IPS-18a (cell line): ENCODE measurements at regions not wholly inside any gene's neighbourhood (a gene's known extent, or its start where the extent isn't known, plus 50 kb on each side); places are given as distances from the start of the nearest gene placed in this dataset.

ENCODE experiments used
- H3K27ac ChIP-seq: one replicate; pipeline ENCODE4 v1.5.1; 2013; ENCODE audit warnings: low read length
- H3K27me3 ChIP-seq: one replicate; pipeline ENCODE4 v1.6.1; 2013; ENCODE audit warnings: mild to moderate bottlenecking, low read length; ENCODE audit not compliant: control insufficient read depth, insufficient read depth
- H3K36me3 ChIP-seq: one replicate; pipeline ENCODE4 v1.6.1; 2013; ENCODE audit warnings: low read depth, low read length; ENCODE audit not compliant: control insufficient read depth
- H3K4me1 ChIP-seq: one replicate; pipeline ENCODE4 v1.6.1; 2013; ENCODE audit warnings: low read depth, low read length; ENCODE audit not compliant: control insufficient read depth
- H3K4me3 ChIP-seq: one replicate; pipeline ENCODE4 v1.5.1; 2013; ENCODE audit warnings: low read length
- H3K9ac ChIP-seq: one replicate; pipeline ENCODE4 v1.6.1; 2013; ENCODE audit warnings: mild to moderate bottlenecking, low read length, moderate library complexity
- H3K9me3 ChIP-seq: one replicate; pipeline ENCODE4 v1.6.1; 2013; ENCODE audit warnings: low read depth, low read length; ENCODE audit not compliant: control insufficient read depth

GRCh38 chr5:9947225-9947714 lies 302.4 kb downstream of the ATPSCKMT start:
- no peak overlapping the region for H3K9ac ChIP-seq
- H3K27me3 ChIP-seq, result no peaks in the 10 kb centered on the region
- H3K27ac ChIP-seq, result no peak overlapping the region
- no peaks in the 10 kb centered on the region for H3K4me1 ChIP-seq
- H3K36me3 ChIP-seq, result no peaks in the 10 kb centered on the region
- no peak overlapping the region for H3K4me3 ChIP-seq
- H3K9me3 ChIP-seq, result no peaks in the 10 kb centered on the region

- no peak overlapping the region for H3K9ac ChIP-seq
- H3K36me3 ChIP-seq, result no peaks in the 10 kb centered on the region
- no peak overlapping the region for H3K4me3 ChIP-seq
- H3K27ac ChIP-seq, result no peak overlapping the region
- H3K27me3 ChIP-seq, result no peaks in the 10 kb centered on the region
- peaks cover 2% of the 10 kb centered on the region for H3K4me1 ChIP-seq
- no peaks in the 10 kb centered on the region for H3K9me3 ChIP-seq
These were observed 302.6 kb upstream of the TAS2R1 start for GRCh38 chr5:9932770-9933169.

GRCh38 chr5:9930156-9930555 lies 300.0 kb upstream of the TAS2R1 start:
- H3K9ac ChIP-seq, result no peak overlapping the region
- no peaks in the 10 kb centered on the region for H3K36me3 ChIP-seq
- no peak overlapping the region for H3K4me3 ChIP-seq
- peaks cover 10% of the 10 kb centered on the region for H3K4me1 ChIP-seq
- no peaks in the 10 kb centered on the region for H3K9me3 ChIP-seq
- no peak overlapping the region for H3K27ac ChIP-seq
- no peaks in the 10 kb centered on the region for H3K27me3 ChIP-seq

- Histone ChIP-seq H3K9me3 (peaks cover 9% of the 10 kb centered on the region), H3K4me3 (no peak overlapping the region), H3K4me1 (peaks cover 10% of the 10 kb centered on the region), H3K27me3 (no peaks in the 10 kb centered on the region), H3K9ac (no peak overlapping the region), H3K27ac (no peak overlapping the region), H3K36me3 (no peaks in the 10 kb centered on the region)
These were observed 298.2 kb upstream of the TAS2R1 start for GRCh38 chr5:9928326-9928725.

GRCh38 chr5:9927521-9927997 lies 297.4 kb upstream of the TAS2R1 start:
- Histone ChIP-seq H3K27ac (no peak overlapping the region), H3K27me3 (no peaks in the 10 kb centered on the region), H3K9ac (no peak overlapping the region), H3K9me3 (peaks cover 13% of the 10 kb centered on the region), H3K4me3 (no peak overlapping the region), H3K36me3 (no peaks in the 10 kb centered on the region), H3K4me1 (peaks cover 10% of the 10 kb centered on the region)

DNA sequence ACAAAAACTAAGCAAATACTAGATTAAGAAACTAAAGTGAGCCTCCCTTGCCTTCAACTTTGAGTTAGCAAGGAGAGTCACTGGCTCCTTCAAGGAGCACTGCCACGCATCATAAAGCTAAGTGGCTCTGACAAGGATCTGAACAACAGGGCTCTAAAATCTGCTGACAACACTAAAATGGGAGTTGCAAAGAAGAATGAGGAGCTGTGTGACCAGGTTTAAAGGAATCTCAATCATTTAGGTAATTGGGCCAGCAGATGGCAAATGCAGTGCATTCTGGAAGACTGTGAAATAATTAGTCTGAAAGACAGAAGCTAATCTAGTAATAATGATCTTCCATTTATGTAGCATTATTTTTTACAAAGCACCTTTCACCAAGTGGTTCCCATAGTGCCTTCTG lies 297.0 kb upstream of the TAS2R1 start:
- no peak overlapping the region for H3K4me3 ChIP-seq

GRCh38 chr5:9924614-9925013 lies 294.5 kb upstream of the TAS2R1 start:
- no peak overlapping the region for H3K9ac ChIP-seq
- no peaks in the 10 kb centered on the region for H3K27me3 ChIP-seq
- peaks cover 10% of the 10 kb centered on the region for H3K4me1 ChIP-seq
- no peaks in the 10 kb centered on the region for H3K36me3 ChIP-seq
- H3K4me3 ChIP-seq, result no peak overlapping the region
- peaks cover 13% of the 10 kb centered on the region for H3K9me3 ChIP-seq
- H3K27ac ChIP-seq, result no peak overlapping the region

More for the DNA sequence above, 297.0 kb upstream of the TAS2R1 start:
- Histone ChIP-seq H3K27me3 (no peaks in the 10 kb centered on the region), H3K9me3 (peaks cover 13% of the 10 kb centered on the region), H3K9ac (no peak overlapping the region), H3K4me1 (peaks cover 10% of the 10 kb centered on the region), H3K27ac (no peak overlapping the region), H3K36me3 (no peaks in the 10 kb centered on the region)

DNA sequence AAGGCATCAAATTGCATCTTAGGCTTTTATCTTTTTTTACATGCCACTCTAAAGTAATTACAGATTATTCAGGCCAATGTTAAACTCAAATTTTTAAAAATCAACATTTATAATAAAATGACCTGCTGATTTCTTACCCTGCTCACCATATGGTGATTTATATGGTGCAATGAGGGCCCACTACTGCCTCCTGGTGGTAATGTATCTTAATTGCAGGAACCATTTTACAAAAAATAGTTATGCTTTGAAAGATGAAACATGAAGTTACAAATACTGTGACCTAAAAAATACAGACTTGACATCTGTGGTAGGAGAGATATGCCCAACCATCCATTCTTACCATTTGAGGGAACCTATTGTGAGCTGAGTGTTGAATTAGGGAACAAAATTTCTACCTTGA lies 292.6 kb upstream of the TAS2R1 start:
- Histone ChIP-seq H3K9ac (no peak overlapping the region), H3K36me3 (no peaks in the 10 kb centered on the region), H3K27ac (no peak overlapping the region), H3K9me3 (peaks cover 13% of the 10 kb centered on the region), H3K4me3 (no peak overlapping the region), H3K27me3 (no peaks in the 10 kb centered on the region), H3K4me1 (peaks cover 7% of the 10 kb centered on the region)

GRCh38 chr5:9920697-9921096 lies 290.5 kb upstream of the TAS2R1 start:
- H3K36me3 ChIP-seq, result no peaks in the 10 kb centered on the region
- H3K27me3 ChIP-seq, result no peaks in the 10 kb centered on the region
- no peaks in the 10 kb centered on the region for H3K4me1 ChIP-seq
- no peak overlapping the region for H3K4me3 ChIP-seq
- no peak overlapping the region for H3K9ac ChIP-seq
- no peak overlapping the region for H3K27ac ChIP-seq
- peaks cover 13% of the 10 kb centered on the region for H3K9me3 ChIP-seq

- H3K27ac ChIP-seq, result no peak overlapping the region
- no peaks in the 10 kb centered on the region for H3K27me3 ChIP-seq
- H3K4me1 ChIP-seq, result no peaks in the 10 kb centered on the region
- H3K9me3 ChIP-seq, result peaks cover 13% of the 10 kb centered on the region
- H3K9ac ChIP-seq, result no peak overlapping the region
- no peak overlapping the region for H3K4me3 ChIP-seq
- no peaks in the 10 kb centered on the region for H3K36me3 ChIP-seq
These were observed 289.3 kb upstream of the TAS2R1 start for GRCh38 chr5:9919306-9920030.

GRCh38 chr5:9905661-9906060 lies 275.5 kb upstream of the TAS2R1 start:
- Histone ChIP-seq H3K36me3 (no peaks in the 10 kb centered on the region), H3K9me3 (no peaks in the 10 kb centered on the region), H3K4me1 (no peaks in the 10 kb centered on the region), H3K9ac (no peak overlapping the region), H3K27me3 (no peaks in the 10 kb centered on the region), H3K4me3 (no peak overlapping the region), H3K27ac (no peak overlapping the region)

DNA sequence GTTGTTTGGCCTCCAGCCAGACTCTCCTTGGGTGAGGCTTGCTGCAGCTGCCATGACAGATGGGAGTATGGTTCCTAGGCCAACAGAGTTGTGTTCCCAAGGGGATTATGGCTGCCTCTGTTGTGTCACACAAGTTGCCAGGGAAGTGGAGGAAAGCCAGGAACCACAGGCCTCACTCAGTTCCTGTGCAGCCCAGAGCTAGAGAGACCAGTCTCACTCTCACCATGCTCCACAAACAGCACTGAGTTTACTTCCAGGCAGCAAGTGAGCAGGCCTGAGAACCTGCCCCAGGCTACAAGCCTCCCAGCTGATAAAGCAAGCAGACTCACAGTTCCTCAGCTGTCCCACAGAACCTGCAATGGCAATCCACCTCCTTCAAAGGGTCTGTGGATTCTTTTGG lies 273.6 kb upstream of the TAS2R1 start:
- H3K9me3 ChIP-seq, result no peaks in the 10 kb centered on the region
- no peak overlapping the region for H3K9ac ChIP-seq
- H3K4me3 ChIP-seq, result no peak overlapping the region
- H3K27me3 ChIP-seq, result no peaks in the 10 kb centered on the region
- no peaks in the 10 kb centered on the region for H3K36me3 ChIP-seq
- no peaks in the 10 kb centered on the region for H3K4me1 ChIP-seq
- H3K27ac ChIP-seq, result no peak overlapping the region
